Naive thymus-derived CD8-positive, alpha-beta T cell (primary cell): ENCODE measurements at regions not wholly inside any gene's neighbourhood (a gene's known extent, or its start where the extent isn't known, plus 50 kb on each side); places are given as distances from the start of the nearest gene placed in this dataset.
"Not testable (repeated sequence)": the region's sequence is repeated elsewhere in the genome, so short reads cannot be mapped to it uniquely, and the experiment has no call there.

Experiments used
- ATAC-seq, 2 donors: fragments of 150-1000 bp; cut with Tn5 transposase in 1 of 2; sonication (Bioruptor Pico), chemical (Tn5 transposase) in 1 of 2; 1 replicate in 1 of 2; 2 replicates in 1 of 2; pipeline ENCODE4 v1.10.0; 2021; ENCODE audit warnings: mild to moderate bottlenecking in 2 of 2, moderate library complexity in 2 of 2
- POLR2A ChIA-PET: fragments of 350-600 bp; sonication (Branson Sonifier 250); formaldehyde crosslinking; loops from one replicate; lab custom pipeline; 2021; ENCODE audit warnings: antibody characterized with exemption; lab: Charles Lee
- DNase-seq, 10 donors: peaks; one replicate each; pipeline versions ENCODE4 v3.0.0 to v3.0.0-alpha.2; 2020 to 2022
- H3K27ac Mint-ChIP-seq, 10 donors: one replicate each; pipeline ENCODE4 v1.8.0; 2020 to 2022; ENCODE audit warnings: mild to moderate bottlenecking in 10 of 10, mixed read lengths in 10 of 10, moderate library complexity in 4 of 10, inconsistent platforms in 1 of 10
- H3K27me3 Mint-ChIP-seq, 5 donors: one replicate each; pipeline ENCODE4 v1.8.0; 2021 to 2022; ENCODE audit warnings: mixed read lengths in 5 of 5
- H3K36me3 Mint-ChIP-seq, 3 donors: one replicate each; pipeline ENCODE4 v1.8.0; 2020 to 2022; ENCODE audit warnings: mixed read lengths in 3 of 3, mild to moderate bottlenecking in 2 of 3, inconsistent platforms in 1 of 3
- H3K4me1 Mint-ChIP-seq, 4 donors: one replicate each; pipeline ENCODE4 v1.8.0; 2021 to 2022; ENCODE audit warnings: mixed read lengths in 4 of 4
- H3K4me3 Mint-ChIP-seq, 10 donors: one replicate each; pipeline ENCODE4 v1.8.0; 2020 to 2022; ENCODE audit warnings: mild to moderate bottlenecking in 10 of 10, mixed read lengths in 10 of 10, moderate library complexity in 6 of 10, inconsistent platforms in 1 of 10
- H3K9me3 Mint-ChIP-seq, 9 donors: one replicate each; pipeline ENCODE4 v1.8.0; 2020 to 2022; ENCODE audit warnings: mixed read lengths in 9 of 9, mild to moderate bottlenecking in 3 of 9, inconsistent platforms in 1 of 9, moderate library complexity in 1 of 9

DNA sequence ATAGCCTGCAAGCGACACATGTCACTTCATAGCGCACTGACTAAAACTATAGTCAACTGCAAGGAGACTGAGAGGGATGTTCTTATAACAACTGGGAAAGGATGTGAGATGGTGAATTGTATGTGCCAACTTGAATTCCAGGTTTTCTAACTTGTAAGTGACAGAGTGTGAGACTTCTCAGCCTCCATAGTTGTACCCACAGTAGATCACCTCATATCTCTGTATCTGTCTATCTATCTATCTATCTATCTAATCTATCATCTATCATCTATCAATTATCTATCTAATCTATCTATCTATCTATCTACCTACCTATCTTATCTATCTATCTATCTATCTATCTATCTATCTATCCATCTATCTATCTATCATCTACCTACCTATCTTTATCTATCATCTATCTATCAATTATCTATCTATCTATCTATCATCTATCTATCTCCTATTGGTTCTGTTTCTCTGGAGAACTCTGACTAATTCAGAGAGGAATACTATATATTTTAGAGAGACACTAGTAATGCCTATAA is 162.3 kb downstream of the CTH start:
- no peak for DNase-seq
- ATAC-seq, result no peak
- H3K27me3 Mint-ChIP-seq, result peaks cover 2 to 20% (median 8%) of the 10 kb centered on the region in 5 donors
- no peak overlapping the region for H3K27ac Mint-ChIP-seq
- H3K36me3 Mint-ChIP-seq, result no peaks in the 10 kb centered on the region
- no peaks in the 10 kb centered on the region for H3K9me3 Mint-ChIP-seq
- no peak overlapping the region for H3K4me3 Mint-ChIP-seq
- H3K4me1 Mint-ChIP-seq, result no peaks in the 10 kb centered on the region
- POLR2A ChIA-PET, result no interaction called here

DNA sequence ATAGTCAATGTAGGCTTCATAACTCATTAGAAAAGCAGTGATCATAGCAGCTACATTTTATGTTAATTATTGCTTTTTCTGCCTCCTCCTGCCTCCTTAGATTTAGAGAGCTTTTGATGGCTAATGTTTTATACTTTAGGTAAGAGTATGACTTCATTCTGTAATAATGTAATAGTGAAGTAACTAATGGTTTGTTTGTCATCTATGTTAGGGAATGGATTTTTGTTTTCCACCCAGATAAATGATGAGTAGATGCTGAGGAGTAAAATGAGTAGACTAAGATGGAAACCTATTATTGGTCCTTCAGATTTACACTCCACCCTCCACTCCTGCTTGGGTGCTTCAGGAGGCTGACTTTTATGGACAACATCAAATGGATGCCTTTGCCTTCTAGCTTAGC is 170.6 kb downstream of the CTH start:
- no peak for ATAC-seq
- Mint-ChIP-seq H3K9me3 (peaks cover 0 to 3% (median 0%) of the 10 kb centered on the region in 9 donors), H3K27ac (no peak overlapping the region), H3K4me1 (no peaks in the 10 kb centered on the region), H3K27me3 (no peaks in the 10 kb centered on the region), H3K36me3 (no peaks in the 10 kb centered on the region), H3K4me3 (no peak overlapping the region)
- POLR2A ChIA-PET, result no interaction called here
- no peak for DNase-seq

DNA sequence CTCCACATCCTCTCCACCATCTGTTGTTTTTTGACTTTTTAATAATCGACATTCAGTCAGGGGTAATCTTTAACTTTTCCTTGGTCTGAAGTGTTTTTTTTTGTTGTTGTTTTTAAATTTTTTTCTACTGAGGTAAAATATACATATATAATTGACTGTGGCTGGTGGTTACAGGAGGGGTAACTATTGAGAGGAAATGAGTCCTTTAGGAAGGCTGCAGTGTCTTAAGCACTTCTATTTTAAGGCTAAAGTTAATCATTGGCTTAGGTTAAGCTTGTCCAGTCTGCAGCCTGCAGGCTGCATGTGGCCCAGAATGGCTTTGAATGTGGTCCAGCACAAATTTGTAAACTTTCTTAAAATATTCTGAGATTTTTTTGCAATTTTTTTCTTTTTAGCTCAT is 172.5 kb downstream of the CTH start:
- POLR2A ChIA-PET, result no interaction called here
- Mint-ChIP-seq H3K27me3 (peaks cover 0 to 2% (median 0%) of the 10 kb centered on the region in 5 donors), H3K36me3 (no peaks in the 10 kb centered on the region), H3K9me3 (peaks cover 0 to 3% (median 0%) of the 10 kb centered on the region in 9 donors), H3K4me3 (no peak overlapping the region), H3K4me1 (no peaks in the 10 kb centered on the region), H3K27ac (no peak overlapping the region)
- DNase-seq (no peak), ATAC-seq (no peak)

DNA sequence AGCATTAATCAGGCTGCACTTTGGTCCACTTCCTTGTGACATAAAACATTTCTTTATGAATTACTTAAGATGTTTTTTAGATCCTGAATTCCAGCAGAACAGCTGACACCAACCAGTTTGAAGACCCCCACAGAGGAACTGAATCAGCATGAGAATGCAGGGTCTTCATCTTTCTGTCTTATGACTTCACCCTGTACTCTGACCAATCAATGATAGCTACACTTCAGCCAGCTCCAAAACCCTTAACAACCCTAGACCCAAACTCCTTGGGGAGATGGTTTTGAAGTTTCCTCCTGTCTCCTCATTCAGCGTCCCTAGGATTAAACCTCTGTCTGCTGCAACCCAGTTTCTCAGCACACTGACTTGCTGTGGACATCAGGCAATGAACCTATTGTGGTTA is 175.0 kb downstream of the CTH start:
- Mint-ChIP-seq H3K9me3 (peaks cover 0 to 3% (median 0%) of the 10 kb centered on the region in 9 donors), H3K27me3 (peaks cover 0 to 18% (median 0%) of the 10 kb centered on the region in 5 donors), H3K27ac (no peak overlapping the region), H3K36me3 (no peaks in the 10 kb centered on the region), H3K4me3 (no peak overlapping the region), H3K4me1 (no peaks in the 10 kb centered on the region)
- DNase-seq (no peak), ATAC-seq (no peak)
- POLR2A ChIA-PET, result no interaction called here

DNA sequence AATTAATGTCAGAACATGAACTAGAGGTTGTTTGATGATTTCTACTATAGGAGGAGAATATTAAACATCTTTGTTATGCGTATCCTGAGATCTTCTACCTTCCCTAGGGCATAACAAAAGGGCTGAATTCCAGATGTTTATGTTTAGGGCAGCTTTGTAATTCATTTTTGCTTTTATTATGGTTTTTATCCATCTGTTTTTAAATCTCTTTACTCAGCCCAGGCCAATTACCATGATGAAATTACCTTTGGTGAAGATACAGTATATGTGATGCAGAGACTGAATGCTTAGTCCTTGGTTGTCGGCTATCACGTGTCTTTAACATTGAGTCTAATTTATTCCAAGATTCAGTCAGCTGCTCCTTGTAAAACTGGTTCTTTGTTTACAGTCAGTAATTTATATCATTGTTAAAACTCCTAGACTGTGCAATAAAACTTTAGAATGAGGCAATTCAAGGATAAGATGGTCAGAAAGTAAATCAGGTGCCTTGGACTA is 176.9 kb downstream of the CTH start:
- ATAC-seq, result no peak
- Mint-ChIP-seq H3K27me3 (peaks cover 0 to 18% (median 0%) of the 10 kb centered on the region in 5 donors), H3K9me3 (peaks cover 0 to 3% (median 0%) of the 10 kb centered on the region in 9 donors), H3K36me3 (no peaks in the 10 kb centered on the region), H3K4me3 (no peak overlapping the region), H3K27ac (no peak overlapping the region), H3K4me1 (no peaks in the 10 kb centered on the region)
- DNase-seq, result no peak
- POLR2A ChIA-PET, result no interaction called here

DNA sequence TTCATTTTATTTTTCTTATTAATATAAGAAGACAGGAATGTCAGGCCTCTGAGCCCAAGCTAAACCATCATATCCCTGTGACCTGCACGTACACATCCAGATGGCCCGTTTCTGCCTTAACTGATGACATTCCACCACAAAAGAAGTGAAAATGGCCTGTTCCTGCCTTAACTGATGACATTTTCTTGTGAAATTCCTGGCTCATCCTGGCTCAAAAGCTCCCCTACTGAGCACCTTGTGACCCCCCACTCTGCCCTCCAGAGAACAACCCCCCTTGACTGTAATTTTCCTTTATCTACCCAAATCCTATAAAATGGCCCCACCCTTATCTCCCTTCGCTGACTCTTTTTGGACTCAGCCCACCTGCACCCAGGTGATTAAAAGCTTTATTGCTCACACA is 182.5 kb downstream of the CTH start:
- POLR2A ChIA-PET, DNase-seq, H3K27ac Mint-ChIP-seq, ATAC-seq, H3K9me3 Mint-ChIP-seq, H3K36me3 Mint-ChIP-seq, H3K4me1 Mint-ChIP-seq, H3K4me3 Mint-ChIP-seq: not testable (repeated sequence)
- peaks cover 0 to 17% (median 3%) of the 10 kb centered on the region in 5 donors for H3K27me3 Mint-ChIP-seq

DNA sequence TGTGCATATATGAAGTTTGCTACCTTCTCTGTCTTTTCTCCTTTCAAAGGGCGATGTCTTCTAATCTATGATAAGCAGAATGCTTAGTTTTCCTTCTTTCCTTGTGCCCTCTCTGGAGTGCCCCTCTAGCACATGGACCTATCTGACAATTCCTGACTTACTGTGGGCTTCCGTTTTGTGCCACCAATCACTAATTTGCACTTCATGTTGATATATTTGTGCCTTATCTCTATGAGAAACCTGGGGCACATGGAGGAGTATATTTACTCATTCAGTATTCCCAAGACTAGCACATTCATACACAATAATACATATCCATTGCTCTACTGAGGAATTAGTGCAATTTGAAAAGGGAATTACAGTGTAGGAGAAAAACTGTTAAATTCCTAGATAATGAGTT is 197.7 kb downstream of the CTH start:
- Mint-ChIP-seq H3K27ac (no peak overlapping the region), H3K27me3 (peaks cover 0 to 10% (median 5%) of the 10 kb centered on the region in 5 donors), H3K9me3 (peaks cover 0 to 8% (median 1%) of the 10 kb centered on the region in 9 donors), H3K4me1 (no peaks in the 10 kb centered on the region), H3K36me3 (no peaks in the 10 kb centered on the region), H3K4me3 (no peak overlapping the region)
- DNase-seq (no peak), ATAC-seq (no peak)
- POLR2A ChIA-PET, result no interaction called here

DNA sequence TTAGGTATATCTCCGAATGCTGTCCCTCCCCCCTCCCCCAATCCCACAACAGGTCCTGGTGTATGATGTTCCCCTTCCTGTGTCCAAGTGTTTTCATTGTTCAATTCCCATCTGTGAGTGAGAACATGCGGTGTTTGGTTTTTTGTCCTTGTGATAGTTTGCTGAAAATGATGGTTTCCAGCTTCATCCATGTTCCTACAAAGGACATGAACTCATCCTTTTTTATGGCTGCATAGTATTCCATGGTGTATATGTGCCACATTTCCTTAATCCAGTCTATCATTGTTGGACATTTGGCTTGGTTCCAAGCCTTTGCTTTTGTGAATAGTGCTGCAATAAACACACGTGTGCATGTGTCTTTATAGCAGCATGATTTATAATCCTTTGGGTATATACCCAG is 199.1 kb downstream of the CTH start:
- H3K9me3 Mint-ChIP-seq, ATAC-seq, H3K27ac Mint-ChIP-seq, H3K36me3 Mint-ChIP-seq, H3K4me1 Mint-ChIP-seq, DNase-seq, H3K4me3 Mint-ChIP-seq, POLR2A ChIA-PET: not testable (repeated sequence)
- peaks cover 0 to 12% (median 7%) of the 10 kb centered on the region in 5 donors for H3K27me3 Mint-ChIP-seq

DNA sequence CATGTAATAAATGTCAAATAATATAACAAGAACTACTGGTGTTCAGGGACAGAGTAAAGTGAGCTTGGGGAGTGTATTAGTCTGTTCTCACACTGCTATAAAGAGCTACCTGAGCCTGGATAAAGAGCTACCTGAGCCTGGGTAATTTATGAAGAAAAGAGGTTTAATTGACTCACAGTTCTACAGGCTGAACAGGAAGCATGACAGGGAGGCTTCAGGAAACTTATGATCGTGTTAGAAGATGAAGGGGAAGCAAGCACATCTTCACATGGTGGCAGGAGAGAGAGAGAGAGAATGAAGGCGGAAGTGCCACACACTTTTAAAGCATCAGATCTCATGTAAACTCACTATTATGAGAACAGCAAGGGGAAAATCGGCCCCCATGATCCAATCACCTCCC is 205.9 kb downstream of the CTH start:
- H3K4me3 Mint-ChIP-seq, result no peak overlapping the region
- peaks cover 0 to 5% (median 0%) of the 10 kb centered on the region in 3 donors for H3K36me3 Mint-ChIP-seq
- H3K9me3 Mint-ChIP-seq, result peaks cover 3 to 16% (median 10%) of the 10 kb centered on the region in 9 donors
- POLR2A ChIA-PET, result no interaction called here
- no peak overlapping the region for H3K27ac Mint-ChIP-seq
- ATAC-seq, result no peak
- no peaks in the 10 kb centered on the region for H3K4me1 Mint-ChIP-seq
- DNase-seq, result no peak
- peaks cover 0 to 12% (median 4%) of the 10 kb centered on the region in 5 donors for H3K27me3 Mint-ChIP-seq

DNA sequence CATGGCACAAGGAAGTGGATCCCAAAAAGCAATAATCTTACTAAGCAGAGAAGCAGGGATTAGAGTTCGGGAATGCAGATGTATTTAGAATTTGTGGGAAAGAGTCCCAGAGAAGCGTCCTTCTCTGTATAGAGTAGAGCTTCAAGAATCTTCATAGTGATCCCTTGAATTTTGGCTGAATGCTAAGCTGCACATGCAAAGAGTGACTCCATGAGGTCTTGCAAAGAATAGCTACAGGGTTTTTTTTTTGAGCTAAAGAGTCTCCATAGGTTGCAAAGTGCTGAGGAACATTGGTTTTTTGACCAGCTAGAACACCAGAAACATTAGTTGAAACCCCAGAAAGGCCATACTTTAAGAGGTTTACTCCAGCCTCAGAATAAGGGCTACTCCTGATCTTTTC is 206.7 kb downstream of the CTH start:
- H3K4me3 Mint-ChIP-seq, result no peak overlapping the region
- H3K4me1 Mint-ChIP-seq, result no peaks in the 10 kb centered on the region
- POLR2A ChIA-PET, result no interaction called here
- H3K36me3 Mint-ChIP-seq, result peaks cover 0 to 5% (median 0%) of the 10 kb centered on the region in 3 donors
- H3K9me3 Mint-ChIP-seq, result peaks cover 3 to 16% (median 10%) of the 10 kb centered on the region in 9 donors
- DNase-seq (no peak), ATAC-seq (no peak)
- no peak overlapping the region for H3K27ac Mint-ChIP-seq
- peaks cover 0 to 12% (median 5%) of the 10 kb centered on the region in 5 donors for H3K27me3 Mint-ChIP-seq

DNA sequence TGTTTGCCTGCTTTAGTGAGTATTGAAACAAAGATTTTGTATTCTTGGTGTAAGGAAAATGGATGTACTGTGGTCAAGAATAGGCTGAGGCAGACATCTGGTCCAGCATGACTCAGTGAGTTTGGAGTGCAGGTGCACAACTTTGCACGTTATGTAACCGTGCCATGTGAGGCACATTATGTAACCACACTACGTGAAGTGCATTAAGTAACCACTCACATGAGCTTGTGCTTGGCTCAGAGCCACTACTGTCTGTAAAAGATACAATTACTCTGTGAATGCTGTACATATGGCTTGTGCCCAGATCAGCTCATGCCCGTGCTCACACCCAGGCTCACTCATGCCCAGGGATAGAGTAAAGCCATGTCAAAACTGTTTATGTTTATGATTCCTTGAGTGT is 216.8 kb downstream of the CTH start:
- H3K36me3 Mint-ChIP-seq, result no peaks in the 10 kb centered on the region
- H3K4me3 Mint-ChIP-seq, result no peak overlapping the region
- H3K4me1 Mint-ChIP-seq, result no peaks in the 10 kb centered on the region
- POLR2A ChIA-PET, result no interaction called here
- no peak overlapping the region for H3K27ac Mint-ChIP-seq
- DNase-seq (no peak), ATAC-seq (no peak)
- peaks cover 0 to 6% (median 0%) of the 10 kb centered on the region in 9 donors for H3K9me3 Mint-ChIP-seq
- peaks cover 0 to 8% (median 0%) of the 10 kb centered on the region in 5 donors for H3K27me3 Mint-ChIP-seq

DNA sequence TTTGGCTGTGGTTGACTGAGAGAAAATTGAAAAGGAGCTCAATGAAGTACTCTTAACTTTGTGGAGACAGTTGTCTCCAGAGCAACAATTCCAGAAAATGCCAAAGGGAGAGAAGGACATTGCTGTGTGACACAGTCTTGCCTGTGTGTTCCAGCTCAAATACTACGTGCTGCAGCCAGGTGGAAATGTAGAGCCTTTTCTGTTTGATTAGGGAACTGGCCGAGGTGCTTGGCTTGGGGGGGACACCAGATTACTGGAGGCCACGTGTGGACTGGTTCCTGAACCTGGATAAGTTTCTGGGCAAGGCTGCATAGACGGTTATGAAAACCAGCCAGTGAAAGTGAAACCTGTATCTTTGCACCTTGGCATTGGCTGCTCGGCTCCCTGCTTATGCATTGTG is 217.9 kb downstream of the CTH start:
- DNase-seq, result no peak
- no peaks in the 10 kb centered on the region for H3K4me1 Mint-ChIP-seq
- POLR2A ChIA-PET, result no interaction called here
- H3K27me3 Mint-ChIP-seq, result peaks cover 0 to 8% (median 0%) of the 10 kb centered on the region in 5 donors
- peaks cover 0 to 6% (median 0%) of the 10 kb centered on the region in 9 donors for H3K9me3 Mint-ChIP-seq
- H3K4me3 Mint-ChIP-seq, result no peak overlapping the region
- no peak for ATAC-seq
- no peaks in the 10 kb centered on the region for H3K36me3 Mint-ChIP-seq
- H3K27ac Mint-ChIP-seq, result no peak overlapping the region

DNA sequence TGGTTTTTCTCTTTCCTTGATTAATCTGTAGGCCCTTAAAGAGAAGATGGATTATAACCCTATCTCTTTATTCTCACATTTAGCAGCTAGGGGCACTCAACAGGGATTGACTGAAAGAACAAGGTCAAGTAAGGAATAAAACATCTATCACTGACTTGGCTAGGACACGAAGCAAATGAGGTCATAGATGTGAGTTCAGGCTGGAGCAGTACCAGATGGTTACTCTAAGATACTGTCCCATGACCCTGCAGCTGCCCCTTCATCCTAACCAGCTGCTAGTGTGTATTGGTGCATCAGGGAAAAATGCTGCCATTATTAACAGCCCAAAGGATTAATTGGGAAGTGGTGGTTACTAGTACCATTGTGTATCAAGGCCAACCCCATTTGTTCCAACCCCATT is 221.9 kb downstream of the CTH start:
- Mint-ChIP-seq H3K36me3 (no peaks in the 10 kb centered on the region), H3K4me1 (no peaks in the 10 kb centered on the region), H3K27me3 (peaks cover 0 to 17% (median 0%) of the 10 kb centered on the region in 5 donors), H3K27ac (no peak overlapping the region), H3K4me3 (no peak overlapping the region), H3K9me3 (peaks cover 0 to 5% (median 0%) of the 10 kb centered on the region in 9 donors)
- POLR2A ChIA-PET, result no interaction called here
- no peak for ATAC-seq
- no peak for DNase-seq

DNA sequence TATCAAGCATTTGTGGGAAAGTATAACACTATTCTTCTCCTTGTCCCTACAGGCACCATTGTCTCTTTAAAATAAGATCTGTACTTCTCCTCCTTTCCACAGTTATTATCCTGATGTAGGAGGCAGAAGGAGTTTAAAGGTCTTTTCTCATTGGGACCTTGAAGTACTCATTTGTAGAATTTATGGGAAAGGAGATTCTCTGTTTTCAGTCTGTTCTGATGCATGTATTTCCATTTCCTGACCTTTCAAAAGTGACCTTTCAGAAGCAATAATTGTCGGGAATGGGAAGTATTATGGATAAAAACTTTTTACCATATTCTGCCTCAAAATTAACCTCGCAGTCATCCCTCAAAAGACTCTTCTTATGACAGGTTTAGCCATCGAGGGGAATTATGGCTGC is 224.8 kb downstream of the CTH start:
- no peaks in the 10 kb centered on the region for H3K36me3 Mint-ChIP-seq

More for the DNA sequence above, 224.8 kb downstream of the CTH start:
- Mint-ChIP-seq H3K27ac (no peak overlapping the region), H3K4me3 (no peak overlapping the region), H3K4me1 (no peaks in the 10 kb centered on the region), H3K27me3 (peaks cover 0 to 16% (median 2%) of the 10 kb centered on the region in 5 donors), H3K9me3 (peaks cover 0 to 5% (median 0%) of the 10 kb centered on the region in 9 donors)
- POLR2A ChIA-PET, result no interaction called here
- ATAC-seq (no peak), DNase-seq (no peak)
